ENCODE measurements at regions not wholly inside any gene's neighbourhood (a gene's known extent, or its start where the extent isn't known, plus 50 kb on each side); places are given as distances from the start of the nearest gene placed in this dataset.
"Not testable (repeated sequence)": the region's sequence is repeated elsewhere in the genome, so short reads cannot be mapped to it uniquely, and the experiment has no call there.

GRCh38 chr3:40899286-40899712, 300.0 kb upstream of the CTNNB1 start:
- no peak for DNase-seq
- no peak overlapping the region for H3K27ac Mint-ChIP-seq (ENCODE audit: unreplicated experiment)
- BruUV-seq (replicated peaks) = no TSS peak
- no peaks in the 10 kb centered on the region for H3K27me3 Mint-ChIP-seq (ENCODE audit: unreplicated experiment)
- TF ChIP-seq CTCF (IDR thresholded peaks at IDR 0.05; ENCODE audit: unreplicated experiment) = no peak
- CTCF ChIA-PET = no interaction called here
- no peaks in the 10 kb centered on the region for H3K36me3 Mint-ChIP-seq (ENCODE audit: insufficient read depth, unreplicated experiment)
- H3K9me3 Mint-ChIP-seq (ENCODE audit: low read depth, unreplicated experiment) = no peaks in the 10 kb centered on the region
- no peak overlapping the region for H3K4me3 Mint-ChIP-seq (ENCODE audit: low read depth, unreplicated experiment)
- intact Hi-C loops (cut with micrococcal nuclease; ENCODE audit: unreplicated experiment) = no loop called here
- H3K4me1 Mint-ChIP-seq (ENCODE audit: low read depth, unreplicated experiment) = peaks cover 9% of the 10 kb centered on the region

GRCh38 chr3:40901298-40901697, 298.0 kb upstream of the CTNNB1 start:
- peaks cover 4% of the 10 kb centered on the region for H3K9me3 Mint-ChIP-seq (ENCODE audit: low read depth, unreplicated experiment)
- H3K4me3 Mint-ChIP-seq (ENCODE audit: low read depth, unreplicated experiment) = no peak overlapping the region
- DNase-seq = no peak
- CTCF ChIA-PET = no interaction called here
- BruUV-seq (replicated peaks) = no TSS peak
- peaks cover 9% of the 10 kb centered on the region for H3K4me1 Mint-ChIP-seq (ENCODE audit: low read depth, unreplicated experiment)
- H3K36me3 Mint-ChIP-seq (ENCODE audit: insufficient read depth, unreplicated experiment) = no peaks in the 10 kb centered on the region
- H3K27me3 Mint-ChIP-seq (ENCODE audit: unreplicated experiment) = no peaks in the 10 kb centered on the region
- intact Hi-C loops (cut with micrococcal nuclease; ENCODE audit: unreplicated experiment) = no loop called here
- TF ChIP-seq CTCF (IDR thresholded peaks at IDR 0.05; ENCODE audit: unreplicated experiment) = no peak
- no peak overlapping the region for H3K27ac Mint-ChIP-seq (ENCODE audit: unreplicated experiment)

GRCh38 chr3:40901796-40902195, 297.5 kb upstream of the CTNNB1 start:
- H3K4me3 Mint-ChIP-seq (ENCODE audit: low read depth, unreplicated experiment) = no peak overlapping the region
- no peaks in the 10 kb centered on the region for H3K27me3 Mint-ChIP-seq (ENCODE audit: unreplicated experiment)
- no peak for TF ChIP-seq CTCF (IDR thresholded peaks at IDR 0.05; ENCODE audit: unreplicated experiment)
- BruUV-seq (replicated peaks) = no TSS peak
- peaks cover 4% of the 10 kb centered on the region for H3K9me3 Mint-ChIP-seq (ENCODE audit: low read depth, unreplicated experiment)
- H3K4me1 Mint-ChIP-seq (ENCODE audit: low read depth, unreplicated experiment) = peaks cover 9% of the 10 kb centered on the region
- no peak overlapping the region for H3K27ac Mint-ChIP-seq (ENCODE audit: unreplicated experiment)
- no peak for DNase-seq
- H3K36me3 Mint-ChIP-seq (ENCODE audit: insufficient read depth, unreplicated experiment) = no peaks in the 10 kb centered on the region
- intact Hi-C loops (cut with micrococcal nuclease; ENCODE audit: unreplicated experiment) = no loop called here
- CTCF ChIA-PET = no interaction called here

GRCh38 chr3:40907907-40908465, 291.3 kb upstream of the CTNNB1 start:
- DNase-seq; CTCF ChIA-PET; H3K9me3 Mint-ChIP-seq (ENCODE audit: low read depth, unreplicated experiment); BruUV-seq (replicated peaks); H3K4me3 Mint-ChIP-seq (ENCODE audit: low read depth, unreplicated experiment); H3K36me3 Mint-ChIP-seq (ENCODE audit: insufficient read depth, unreplicated experiment); H3K27ac Mint-ChIP-seq (ENCODE audit: unreplicated experiment); H3K27me3 Mint-ChIP-seq (ENCODE audit: unreplicated experiment); intact Hi-C loops (cut with micrococcal nuclease; ENCODE audit: unreplicated experiment): not testable (repeated sequence)
- peaks cover 13% of the 10 kb centered on the region for H3K4me1 Mint-ChIP-seq (ENCODE audit: low read depth, unreplicated experiment)

- BruUV-seq (replicated peaks) = no TSS peak
- Mint-ChIP-seq H3K4me1 (ENCODE audit: low read depth, unreplicated experiment) (peaks cover 20% of the 10 kb centered on the region), H3K27me3 (ENCODE audit: unreplicated experiment) (no peaks in the 10 kb centered on the region), H3K36me3 (ENCODE audit: insufficient read depth, unreplicated experiment) (no peaks in the 10 kb centered on the region), H3K4me3 (ENCODE audit: low read depth, unreplicated experiment) (no peak overlapping the region), H3K9me3 (ENCODE audit: low read depth, unreplicated experiment) (peaks cover 4% of the 10 kb centered on the region), H3K27ac (ENCODE audit: unreplicated experiment) (no peak overlapping the region)
- intact Hi-C loops (cut with micrococcal nuclease; ENCODE audit: unreplicated experiment) = no loop called here
- CTCF ChIA-PET = no interaction called here
- no peak for TF ChIP-seq CTCF (IDR thresholded peaks at IDR 0.05; ENCODE audit: unreplicated experiment)
- DNase-seq = no peak
Measured at GRCh38 chr3:40908612-40909011, 290.7 kb upstream of the CTNNB1 start.

Measured in Calu3 (cell line).